ENCODE measurements at regions not wholly inside any gene's neighbourhood (a gene's known extent, or its start where the extent isn't known, plus 50 kb on each side); places are given as distances from the start of the nearest gene placed in this dataset.

GRCh38 chr4:83894831-83895230 is 358.9 kb downstream of the GPAT3 start:
- no peak for DNase-seq

GRCh38 chr4:83890816-83891215 is 354.9 kb downstream of the GPAT3 start:
- no peak for DNase-seq

GRCh38 chr4:83890231-83890630 is 354.3 kb downstream of the GPAT3 start:
- DNase-seq, result no peak

GRCh38 chr4:83889802-83890201 is 353.9 kb downstream of the GPAT3 start:
- no peak for DNase-seq

- DNase-seq, result no peak
These were observed 349.6 kb downstream of the GPAT3 start for GRCh38 chr4:83885256-83886182.

DNA sequence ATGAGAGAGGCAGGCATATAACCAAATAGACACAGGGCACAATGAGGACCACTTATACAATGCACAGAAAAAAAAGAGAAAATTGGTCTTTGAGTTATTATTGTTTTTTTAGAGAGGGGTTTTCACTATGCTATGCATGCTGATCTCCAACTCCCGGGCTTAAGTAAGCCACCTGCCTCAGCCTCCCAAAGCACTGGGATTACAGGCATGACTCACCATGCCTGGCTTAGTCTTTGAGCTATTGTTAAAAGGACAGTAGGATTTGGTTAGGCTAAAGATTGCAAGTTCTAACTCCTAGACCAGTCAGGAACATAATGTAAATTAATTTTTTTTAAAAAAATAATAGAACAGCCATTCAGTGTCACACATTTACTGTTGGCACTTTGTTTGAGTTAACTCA is 340.1 kb downstream of the GPAT3 start:
- DNase-seq, result no peak

GRCh38 chr4:83875437-83875836 is 339.5 kb downstream of the GPAT3 start:
- no peak for DNase-seq

DNA sequence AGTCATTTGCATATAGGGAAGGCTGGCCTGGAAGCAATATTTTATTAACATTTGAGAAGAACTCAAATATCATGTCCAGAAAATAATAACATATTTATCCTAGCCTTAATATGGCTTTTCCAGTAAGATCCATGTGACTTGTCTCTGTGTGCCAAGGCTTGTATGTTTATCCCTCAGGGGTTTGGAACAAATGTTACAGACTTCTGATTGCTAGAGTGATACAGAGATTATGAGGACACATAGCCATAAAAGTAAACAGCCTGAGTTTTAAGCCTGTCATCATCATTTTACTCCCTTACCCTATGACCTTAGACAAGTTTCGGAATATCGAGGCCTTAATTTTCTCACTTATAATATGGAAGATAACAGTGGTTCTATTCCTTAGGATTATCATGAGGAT is 338.1 kb downstream of the GPAT3 start:
- DNase-seq, result no peak

GRCh38 chr4:83870328-83870950 is 334.5 kb downstream of the GPAT3 start:
- no peak for DNase-seq

GRCh38 chr4:83866834-83867621 is 331.1 kb downstream of the GPAT3 start:
- no peak for DNase-seq

- no peak for DNase-seq
These were observed 329.7 kb downstream of the GPAT3 start for GRCh38 chr4:83865417-83866150.

- no peak for DNase-seq
These were observed 328.3 kb downstream of the GPAT3 start for GRCh38 chr4:83864097-83864817.

DNA sequence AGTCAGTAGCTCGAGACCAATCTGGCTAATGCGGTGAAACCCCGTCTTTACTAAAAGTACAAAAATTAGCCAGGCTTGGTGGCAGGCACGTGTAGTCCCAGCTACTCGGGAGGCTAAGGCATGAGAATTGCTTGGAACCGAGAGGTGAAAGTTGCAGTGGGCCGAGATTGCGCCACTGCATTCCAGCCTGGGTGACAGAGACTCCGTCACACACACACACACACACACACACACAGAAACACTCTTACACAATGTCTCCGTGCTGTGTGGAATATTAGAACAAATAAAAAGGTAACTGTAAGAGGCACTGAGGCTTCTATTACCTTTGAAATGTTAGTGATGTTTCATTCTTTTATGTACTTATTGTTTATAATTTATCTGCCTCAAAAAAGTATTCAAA is 326.6 kb downstream of the GPAT3 start:
- DNase-seq, result no peak

DNA sequence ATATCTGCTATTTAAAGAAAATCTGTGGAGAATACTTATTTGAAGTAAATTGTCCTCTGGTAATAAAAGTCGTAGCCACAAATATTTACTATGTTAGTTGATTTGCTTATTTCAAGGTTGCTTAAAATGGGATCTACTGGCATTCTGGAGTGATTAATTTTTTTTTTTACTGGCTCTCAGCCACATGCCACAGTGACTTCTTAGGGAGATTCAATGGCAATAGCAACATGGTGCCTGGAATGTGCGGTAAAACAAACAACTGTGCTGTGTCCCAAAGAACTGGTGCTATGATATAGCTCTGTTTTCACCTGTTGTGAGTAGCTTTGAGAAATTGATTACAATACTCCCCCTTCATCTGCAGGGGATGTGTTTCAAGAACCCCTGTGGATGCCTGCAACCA is 324.3 kb downstream of the GPAT3 start:
- DNase-seq, result no peak

DNA sequence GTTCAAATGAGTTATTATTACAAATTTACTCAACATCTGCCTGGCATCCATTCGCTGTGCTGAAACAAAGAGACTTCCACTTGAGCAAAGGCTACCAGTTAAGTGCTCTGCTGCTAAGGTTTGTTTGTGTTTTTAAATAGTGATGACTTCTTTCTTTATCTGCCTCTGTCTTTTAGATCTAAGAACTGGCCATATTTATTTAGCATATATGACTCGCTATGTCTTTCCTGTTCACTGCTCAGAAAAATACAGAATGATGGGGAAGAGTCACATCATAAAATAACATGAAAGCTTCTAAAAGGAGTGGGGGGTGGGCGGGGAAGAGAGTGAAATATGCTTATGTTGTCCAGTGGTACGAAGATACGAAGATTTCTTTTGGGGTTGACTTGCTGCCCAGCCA is 322.2 kb downstream of the GPAT3 start:
- no peak for DNase-seq

DNA sequence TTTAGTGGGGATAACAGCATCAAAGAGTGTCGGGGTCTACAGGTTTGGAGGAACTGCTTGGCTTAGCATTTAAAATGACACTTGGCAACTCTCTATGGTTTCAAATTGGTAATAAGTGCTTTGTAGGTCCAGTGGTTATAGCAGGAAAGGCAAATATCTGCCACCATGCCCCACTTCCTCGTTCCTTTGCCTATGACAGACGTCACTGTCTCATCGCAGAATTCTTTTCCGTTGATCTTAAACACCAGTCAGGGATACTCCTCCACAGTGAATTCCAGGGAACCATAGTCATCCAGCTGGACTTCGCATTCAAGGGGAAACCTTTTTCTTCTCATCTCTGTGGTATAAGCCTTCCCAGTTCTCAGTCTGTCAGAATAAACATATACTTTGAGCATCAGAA is 319.1 kb downstream of the GPAT3 start:
- DNase-seq, result no peak

- DNase-seq, result no peak
These were observed 316.2 kb downstream of the GPAT3 start for GRCh38 chr4:83852085-83852451.

GRCh38 chr4:83851261-83852084 is 315.6 kb downstream of the GPAT3 start:
- DNase-seq, result no peak

GRCh38 chr4:83850435-83850834 is 314.5 kb downstream of the GPAT3 start:
- no peak for DNase-seq

DNA sequence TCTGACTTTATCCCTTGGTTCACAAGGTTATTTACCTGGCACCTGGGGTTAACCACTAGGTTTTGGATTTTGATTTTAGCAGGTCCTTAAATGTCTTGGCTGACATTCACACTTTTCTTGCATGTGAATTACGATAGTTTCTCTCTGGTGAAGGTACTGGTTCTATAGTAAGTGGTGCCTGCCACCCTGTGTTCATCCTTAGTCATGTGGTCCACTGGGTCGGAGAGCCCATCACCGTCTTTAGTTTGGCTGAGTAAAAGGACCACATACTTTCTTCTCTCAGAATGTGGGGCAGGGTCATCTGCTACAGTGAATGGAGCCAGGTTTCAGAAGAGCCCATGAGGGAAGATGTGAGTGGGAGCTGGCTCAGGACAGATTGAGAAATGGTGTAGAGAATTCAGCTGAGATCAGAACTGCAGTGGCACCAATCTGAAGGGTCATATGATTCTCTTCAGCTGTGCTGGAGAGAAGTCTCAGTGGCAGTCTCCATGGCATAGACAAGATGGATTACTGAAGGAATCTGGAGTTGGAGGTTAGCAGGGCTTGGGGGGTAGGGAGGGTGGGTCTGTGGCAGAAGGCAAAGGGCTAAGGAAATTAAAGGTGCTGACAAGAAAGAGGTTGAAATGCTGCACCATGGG is 310.4 kb downstream of the GPAT3 start:
- no peak for DNase-seq

GRCh38 chr4:83839615-83840014 is 303.7 kb downstream of the GPAT3 start:
- no peak for DNase-seq

All from NCI-H510A treated with DMSO at 0.1 percent for 48 hours (cell line).